Liver (tissue), 8 donors: ENCODE measurements at regions not wholly inside any gene's neighbourhood (a gene's known extent, or its start where the extent isn't known, plus 50 kb on each side); places are given as distances from the start of the nearest gene placed in this dataset.

Experiments
- DNase-seq: peaks from one replicate; pipeline ENCODE4 v3.0.0-alpha.2; 2017; ENCODE audit warnings: low spot score
- H3K27ac ChIP-seq, 2 donors: one replicate each; pipeline ENCODE4 v1.7.0; 2013; ENCODE audit warnings: inconsistent platforms in 2 of 2, low read length in 2 of 2, control low read depth in 1 of 2, low read depth in 1 of 2, mild to moderate bottlenecking in 1 of 2
- H3K27me3 ChIP-seq, 4 donors: one replicate each; pipeline versions ENCODE4 v1.6.1 to v1.7.0; 2013; ENCODE audit warnings: low read length in 3 of 4, inconsistent platforms in 1 of 4, mild to moderate bottlenecking in 1 of 4, moderate library complexity in 1 of 4; ENCODE audit not compliant: control insufficient read depth in 4 of 4, insufficient read depth in 4 of 4
- H3K36me3 ChIP-seq, 4 donors: one replicate each; pipeline versions ENCODE4 v1.6.1 to v1.7.0; 2013; ENCODE audit warnings: low read length in 3 of 4, mild to moderate bottlenecking in 3 of 4, low read depth in 1 of 4, moderate library complexity in 1 of 4; ENCODE audit not compliant: control insufficient read depth in 4 of 4, insufficient read depth in 3 of 4
- H3K4me1 ChIP-seq, 4 donors: one replicate each; pipeline versions ENCODE4 v1.6.1 to v1.7.0; 2013; ENCODE audit warnings: low read length in 3 of 4, mild to moderate bottlenecking in 3 of 4, moderate library complexity in 1 of 4; ENCODE audit not compliant: control insufficient read depth in 4 of 4, insufficient read depth in 4 of 4
- H3K4me3 ChIP-seq, 3 donors: one replicate each; pipeline versions ENCODE4 v1.6.1 to v1.7.0; 2013; ENCODE audit warnings: low read length in 3 of 3, control low read depth in 1 of 3, low read depth in 1 of 3, mild to moderate bottlenecking in 1 of 3
- H3K9ac ChIP-seq, 2 donors: one replicate each; pipeline ENCODE4 v1.7.0; 2013; ENCODE audit warnings: low read length in 2 of 2, mild to moderate bottlenecking in 2 of 2, moderate library complexity in 2 of 2, control low read depth in 1 of 2, low read depth in 1 of 2
- H3K9me3 ChIP-seq, 4 donors: one replicate each; pipeline versions ENCODE4 v1.6.1 to v1.7.0; 2013; ENCODE audit warnings: low read length in 3 of 4; ENCODE audit not compliant: control insufficient read depth in 4 of 4
- CTCF ChIP-seq: fragments of 150-350 bp; IDR thresholded peaks from 2 replicates; pipeline ENCODE4 v1.5.1; 2017; ENCODE audit warnings: improper control_type of control experiment, low read depth, low read length; ENCODE audit not compliant: missing input control
- FOXA1 ChIP-seq: IDR thresholded peaks from 2 replicates; pipeline ENCODE4 v1.6.1; 2016; ENCODE audit warnings: antibody characterized with exemption
- FOXA2 ChIP-seq: IDR thresholded peaks from 2 replicates; pipeline ENCODE4 v1.6.1; 2016; ENCODE audit warnings: antibody characterized with exemption
- JUND ChIP-seq, 2 donors: IDR thresholded peaks; 2 replicates each; pipeline ENCODE4 v1.6.1; 2016; ENCODE audit warnings: antibody characterized with exemption in 2 of 2
- MAX ChIP-seq: IDR thresholded peaks from 2 replicates; pipeline ENCODE4 v1.6.1; 2016; ENCODE audit warnings: antibody characterized with exemption
- RAD21 ChIP-seq, 2 donors: IDR thresholded peaks; 2 replicates each; pipeline ENCODE4 v1.6.1; 2016; ENCODE audit warnings: antibody characterized with exemption in 2 of 2, mild to moderate bottlenecking in 2 of 2
- REST ChIP-seq: IDR thresholded peaks from 2 replicates; pipeline ENCODE4 v1.6.1; 2016; ENCODE audit warnings: antibody characterized with exemption, mild to moderate bottlenecking
- RXRA ChIP-seq, 2 donors: IDR thresholded peaks; 2 replicates each; pipeline ENCODE4 v1.6.1; 2017 to 2018; ENCODE audit warnings: antibody characterized with exemption in 2 of 2, mild to moderate bottlenecking in 1 of 2
- SP1 ChIP-seq: IDR thresholded peaks from 2 replicates; pipeline ENCODE4 v1.6.1; 2018; ENCODE audit warnings: antibody characterized with exemption, mild to moderate bottlenecking
- TAF1 ChIP-seq: conservative IDR thresholded peaks from 2 replicates; pipeline ENCODE4 v1.6.1; 2016; ENCODE audit warnings: antibody characterized with exemption, mild to moderate bottlenecking
- YY1 ChIP-seq: IDR thresholded peaks from 2 replicates; pipeline ENCODE4 v1.6.1; 2016; ENCODE audit warnings: antibody characterized with exemption, mild to moderate bottlenecking
- ZBTB33 ChIP-seq: IDR thresholded peaks from 2 replicates; pipeline ENCODE4 v1.6.1; 2016; ENCODE audit warnings: antibody characterized with exemption
- whole genome bisulfite sequencing: extraction: QIAGEN DNeasy Blood & Tissue Kit; methylation state at CpG from one replicate; pipeline ENCODE4 v1.1.7; 2013; 5-methylcytosine and 5-hydroxymethylcytosine counted together
- donor health status: healthy.
- donor health status: healthy.
- donor health status: healthy.
- donor health status: healthy.
- donor health status: healthy.

GRCh38 chr15:77808075-77808474, 175.4 kb upstream of the LINGO1 start:
- TF ChIP-seq FOXA2 (no peak), ZBTB33 (no peak), TAF1 (no peak), FOXA1 (no peak), MAX (no peak), REST (no peak), SP1 (no peak), YY1 (no peak)
- 84% methylated on average over 7 of the region's 7 CpGs for WGBS
- Histone ChIP-seq H3K9me3 (no peaks in the 10 kb centered on the region), H3K4me3 (no peak overlapping the region), H3K27ac (no peak overlapping the region), H3K36me3 (no peaks in the 10 kb centered on the region), H3K4me1 (no peaks in the 10 kb centered on the region), H3K27me3 (no peaks in the 10 kb centered on the region), H3K9ac (no peak overlapping the region)
- no peak for DNase-seq

GRCh38 chr15:77807611-77808010, 174.9 kb upstream of the LINGO1 start:
- Histone ChIP-seq H3K9ac (no peak overlapping the region), H3K27ac (no peak overlapping the region), H3K4me3 (no peak overlapping the region), H3K36me3 (no peaks in the 10 kb centered on the region), H3K9me3 (no peaks in the 10 kb centered on the region), H3K4me1 (no peaks in the 10 kb centered on the region), H3K27me3 (no peaks in the 10 kb centered on the region)
- WGBS: 90% methylated on average over 9 of the region's 9 CpGs
- DNase-seq: no peak
- no peak for TF ChIP-seq CTCF
- no peak for TF ChIP-seq JUND (IDR thresholded peaks at IDR 0.05)
- TF ChIP-seq REST: no peak
- no peak for TF ChIP-seq RAD21 (IDR thresholded peaks at IDR 0.05)
- no peak for TF ChIP-seq RXRA (IDR thresholded peaks at IDR 0.05)
- no peak for TF ChIP-seq FOXA2
- no peak for TF ChIP-seq ZBTB33
